ENCODE measurements at regions not wholly inside any gene's neighbourhood (a gene's known extent, or its start where the extent isn't known, plus 50 kb on each side); places are given as distances from the start of the nearest gene placed in this dataset.

DNA sequence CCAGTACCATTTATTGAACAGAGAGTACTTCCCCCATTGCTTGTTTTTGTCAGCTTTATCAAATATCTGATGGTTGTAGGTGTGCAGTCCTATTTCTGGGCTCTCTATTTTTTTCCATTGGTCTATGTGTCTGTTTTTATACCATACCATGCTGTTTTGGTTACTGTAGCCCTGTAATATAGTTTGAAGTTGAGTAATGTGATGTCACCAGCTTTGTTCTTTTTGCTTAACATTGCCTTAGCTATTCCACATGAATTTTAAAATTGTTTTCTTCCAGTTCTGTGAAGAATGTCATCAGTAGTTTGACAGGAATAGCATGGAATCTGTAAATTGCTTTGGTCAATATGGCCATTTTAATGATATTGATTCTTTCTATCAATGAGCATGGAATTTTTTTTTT, 140.5 kb upstream of the RHOBTB1 start:
- no peak for DNase-seq (ENCODE audit: low read depth)
- TF ChIP-seq, protein P1, sequence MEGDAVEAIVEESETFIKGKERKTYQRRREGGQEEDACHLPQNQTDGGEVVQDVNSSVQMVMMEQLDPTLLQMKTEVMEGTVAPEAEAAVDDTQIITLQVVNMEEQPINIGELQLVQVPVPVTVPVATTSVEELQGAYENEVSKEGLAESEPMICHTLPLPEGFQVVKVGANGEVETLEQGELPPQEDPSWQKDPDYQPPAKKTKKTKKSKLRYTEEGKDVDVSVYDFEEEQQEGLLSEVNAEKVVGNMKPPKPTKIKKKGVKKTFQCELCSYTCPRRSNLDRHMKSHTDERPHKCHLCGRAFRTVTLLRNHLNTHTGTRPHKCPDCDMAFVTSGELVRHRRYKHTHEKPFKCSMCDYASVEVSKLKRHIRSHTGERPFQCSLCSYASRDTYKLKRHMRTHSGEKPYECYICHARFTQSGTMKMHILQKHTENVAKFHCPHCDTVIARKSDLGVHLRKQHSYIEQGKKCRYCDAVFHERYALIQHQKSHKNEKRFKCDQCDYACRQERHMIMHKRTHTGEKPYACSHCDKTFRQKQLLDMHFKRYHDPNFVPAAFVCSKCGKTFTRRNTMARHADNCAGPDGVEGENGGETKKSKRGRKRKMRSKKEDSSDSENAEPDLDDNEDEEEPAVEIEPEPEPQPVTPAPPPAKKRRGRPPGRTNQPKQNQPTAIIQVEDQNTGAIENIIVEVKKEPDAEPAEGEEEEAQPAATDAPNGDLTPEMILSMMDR (IDR thresholded peaks at IDR 0.05; ENCODE audit: low read length, missing control alignments) = no peak
- H3K4me3 ChIP-seq (replicated peaks; ENCODE audit: low read depth, low read length) = no peak overlapping the region

DNA sequence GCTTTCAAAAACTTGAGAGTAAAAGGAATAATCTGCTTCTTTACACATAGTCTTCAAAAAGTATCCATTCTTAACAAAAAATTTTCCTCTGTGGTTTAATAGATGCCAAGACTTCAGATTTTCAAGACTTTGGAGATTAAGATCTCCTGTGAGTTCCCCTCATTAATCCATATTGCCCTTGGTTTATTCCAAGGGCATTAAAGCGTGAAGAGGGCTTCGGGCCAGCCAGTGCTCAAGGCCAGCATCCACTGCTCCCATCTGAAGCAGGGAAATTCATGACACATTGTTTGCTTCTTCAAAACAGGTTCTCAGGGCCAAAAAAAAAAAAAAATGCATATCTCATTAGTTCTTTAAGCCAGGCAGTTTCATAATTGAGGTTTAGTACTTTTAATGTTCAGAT, 137.3 kb upstream of the RHOBTB1 start:
- TF ChIP-seq, protein P1 (IDR thresholded peaks at IDR 0.05; ENCODE audit: low read length, missing control alignments) = no peak
- DNase-seq (ENCODE audit: low read depth) = no peak
- no peak overlapping the region for H3K4me3 ChIP-seq (replicated peaks; ENCODE audit: low read depth, low read length)

DNA sequence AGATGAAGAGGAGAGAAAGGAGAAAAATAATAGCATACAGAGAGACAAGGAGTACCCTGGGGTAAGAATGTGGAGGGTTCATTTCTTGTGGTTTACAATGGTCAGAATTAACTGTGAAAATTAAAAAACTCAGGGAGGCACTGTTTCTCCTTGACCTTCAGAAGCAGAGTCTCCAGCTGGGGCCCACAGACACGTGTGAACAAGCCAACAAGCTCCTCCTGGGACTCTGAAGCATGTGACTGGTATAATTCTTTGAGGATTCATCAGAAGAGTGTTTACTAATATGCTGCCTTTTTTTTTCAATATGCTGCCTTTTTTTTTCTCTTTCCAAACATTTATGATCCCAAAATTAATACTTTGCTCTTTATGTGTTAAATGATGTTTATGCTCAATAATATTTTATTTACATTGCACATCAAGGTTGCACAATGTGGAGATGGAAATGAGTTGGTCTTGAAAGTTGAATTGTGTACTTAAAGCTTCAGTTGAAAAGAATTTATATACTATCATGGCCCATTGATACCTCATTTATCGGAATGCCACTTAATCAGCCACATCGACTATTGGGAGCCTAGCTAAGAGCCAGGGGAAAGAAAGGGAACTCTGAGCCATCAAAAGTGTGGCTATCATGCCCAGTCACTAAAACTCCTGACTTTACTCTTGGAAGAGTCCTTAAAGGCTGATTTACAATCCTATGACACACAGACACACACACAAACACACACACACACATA, 134.7 kb upstream of the RHOBTB1 start:
- TF ChIP-seq, protein P1 (IDR thresholded peaks at IDR 0.05; ENCODE audit: low read length, missing control alignments) = no peak
- DNase-seq (ENCODE audit: low read depth) = no peak
- no peak overlapping the region for H3K4me3 ChIP-seq (replicated peaks; ENCODE audit: low read depth, low read length)

DNA sequence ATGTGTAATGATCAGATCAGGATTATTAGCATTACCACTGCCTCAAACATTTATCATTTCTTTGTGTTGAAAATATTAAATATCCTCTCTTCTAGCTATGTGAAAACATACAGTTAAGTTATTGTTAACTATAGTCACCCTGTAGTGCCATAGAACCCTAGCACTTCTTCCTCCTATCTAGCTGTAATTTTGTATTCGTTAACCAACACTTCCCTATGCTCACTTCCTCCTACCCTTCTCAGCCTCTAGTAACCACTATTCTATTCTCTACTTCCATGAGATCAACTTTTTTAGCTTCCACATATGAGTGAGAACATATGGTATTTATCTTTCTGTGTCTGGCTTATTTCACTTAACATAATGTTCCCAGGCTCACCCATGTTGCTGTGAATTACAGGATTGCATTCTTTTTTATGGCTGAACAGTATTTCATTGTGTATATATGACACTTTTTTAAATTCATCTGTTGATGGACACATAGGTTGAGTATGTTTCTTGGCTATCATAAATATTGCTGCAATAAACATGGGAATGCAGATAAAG, 132.7 kb upstream of the RHOBTB1 start:
- no peak for DNase-seq (ENCODE audit: low read depth)
- H3K4me3 ChIP-seq (replicated peaks; ENCODE audit: low read depth, low read length) = no peak overlapping the region
- TF ChIP-seq, protein P1 (IDR thresholded peaks at IDR 0.05; ENCODE audit: low read length, missing control alignments) = no peak

DNA sequence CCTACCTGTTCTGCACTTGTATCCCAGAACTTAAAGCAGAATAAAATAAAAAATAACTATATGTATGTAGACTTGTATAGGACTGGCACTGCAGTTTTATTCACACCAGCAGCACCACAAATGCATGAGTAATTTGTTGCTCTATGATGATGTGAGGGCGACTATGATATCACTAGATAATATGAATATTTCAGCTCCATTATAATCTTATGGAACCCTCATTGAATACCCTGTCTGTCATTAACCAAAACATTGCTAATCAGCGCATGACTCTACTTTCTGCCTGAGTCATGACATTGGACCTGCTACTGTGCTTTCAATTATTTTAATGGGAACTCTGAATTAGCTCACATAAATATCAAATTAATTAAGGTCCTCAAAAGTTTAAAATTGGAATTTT, 129.4 kb upstream of the RHOBTB1 start:
- TF ChIP-seq, protein P1 (IDR thresholded peaks at IDR 0.05; ENCODE audit: low read length, missing control alignments) = no peak
- no peak overlapping the region for H3K4me3 ChIP-seq (replicated peaks; ENCODE audit: low read depth, low read length)
- no peak for DNase-seq (ENCODE audit: low read depth)

DNA sequence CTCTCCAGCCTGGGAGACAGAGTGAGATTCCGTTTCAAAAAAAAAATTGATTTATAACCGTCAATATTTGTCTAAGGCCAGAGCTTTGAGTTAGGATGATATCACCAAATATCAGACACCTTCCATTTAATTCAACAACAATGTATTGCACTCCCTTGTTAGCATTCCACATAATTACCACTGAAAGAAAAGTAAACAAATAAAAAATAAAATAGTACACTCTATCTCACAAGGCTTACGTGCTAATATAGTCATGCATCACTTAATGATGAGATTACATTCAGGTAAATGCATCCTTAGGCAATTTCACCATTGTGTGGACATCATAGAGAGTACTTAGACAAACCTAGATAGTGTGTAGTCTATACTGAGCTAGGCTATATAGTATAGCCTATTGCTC, 127.6 kb upstream of the RHOBTB1 start:
- H3K4me3 ChIP-seq (replicated peaks; ENCODE audit: low read depth, low read length) = no peak overlapping the region
- DNase-seq (ENCODE audit: low read depth) = no peak
- TF ChIP-seq, protein P1 (IDR thresholded peaks at IDR 0.05; ENCODE audit: low read length, missing control alignments) = no peak

DNA sequence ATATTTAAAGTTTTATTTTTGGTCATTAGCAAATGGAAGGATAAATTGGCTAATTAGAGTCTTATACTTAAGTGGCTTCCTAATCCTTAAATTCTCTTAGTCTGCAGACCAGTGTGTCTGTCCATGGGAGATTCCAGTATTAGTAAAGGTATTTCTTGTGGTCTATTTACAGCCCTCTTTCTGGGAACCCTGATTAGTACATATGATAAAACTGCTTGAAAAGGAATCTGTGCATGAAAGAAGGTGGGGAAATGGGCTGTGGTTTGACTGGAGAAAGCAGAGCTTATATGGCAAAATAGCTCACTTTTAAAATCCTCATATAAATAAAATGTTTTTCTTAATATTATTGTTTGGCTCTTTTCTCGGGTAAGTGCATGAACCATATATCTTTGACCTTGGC, 124.5 kb upstream of the RHOBTB1 start:
- TF ChIP-seq, protein P1 (IDR thresholded peaks at IDR 0.05; ENCODE audit: low read length, missing control alignments) = no peak

More for the DNA sequence above, 124.5 kb upstream of the RHOBTB1 start:
- H3K4me3 ChIP-seq (replicated peaks; ENCODE audit: low read depth, low read length) = no peak overlapping the region
- DNase-seq (ENCODE audit: low read depth) = no peak

Measured in fibroblast of pulmonary artery (primary cell).